GM21367 (cell line): ENCODE measurements at regions not wholly inside any gene's neighbourhood (a gene's known extent, or its start where the extent isn't known, plus 50 kb on each side); places are given as distances from the start of the nearest gene placed in this dataset.
"Not testable (repeated sequence)": the region's sequence is repeated elsewhere in the genome, so short reads cannot be mapped to it uniquely, and the experiment has no call there.

ENCODE experiments used
- ATAC-seq: cut with Tn5 transposase; IDR thresholded peaks from one replicate; pipeline ENCODE4 v1.9.1; 2021; ENCODE audit not compliant: unreplicated experiment

GRCh38 chr10:30703446-30703845 lies 73.9 kb upstream of the LYZL2 start:
- not testable (repeated sequence) for ATAC-seq

- ATAC-seq = no peak
These were observed 73.3 kb upstream of the LYZL2 start for GRCh38 chr10:30702860-30703259.

GRCh38 chr10:30701451-30702173 lies 72.1 kb upstream of the LYZL2 start:
- peak; percentile 52 for ATAC-seq

- no peak for ATAC-seq
These were observed 68.3 kb upstream of the LYZL2 start for GRCh38 chr10:30697806-30698205.

- not testable (repeated sequence) for ATAC-seq
These were observed 67.7 kb upstream of the LYZL2 start for GRCh38 chr10:30697221-30697620.

GRCh38 chr10:30696416-30697185 lies 67.0 kb upstream of the LYZL2 start:
- not testable (repeated sequence) for ATAC-seq

GRCh38 chr10:30695481-30696236 lies 66.1 kb upstream of the LYZL2 start:
- not testable (repeated sequence) for ATAC-seq

GRCh38 chr10:30694518-30695228 lies 65.1 kb upstream of the LYZL2 start:
- no peak for ATAC-seq

GRCh38 chr10:30691639-30692015 lies 62.1 kb upstream of the LYZL2 start:
- no peak for ATAC-seq

- ATAC-seq = not testable (repeated sequence)
These were observed 61.5 kb upstream of the LYZL2 start for GRCh38 chr10:30690948-30691638.

GRCh38 chr10:30688456-30688855 lies 58.9 kb upstream of the LYZL2 start:
- no peak for ATAC-seq

- ATAC-seq = peak; percentile 72
These were observed 58.2 kb upstream of the LYZL2 start for GRCh38 chr10:30687698-30688213.

GRCh38 chr10:30686708-30687107 lies 57.2 kb upstream of the LYZL2 start:
- no peak for ATAC-seq

GRCh38 chr10:30683496-30683895 lies 53.9 kb upstream of the LYZL2 start:
- no peak for ATAC-seq

- ATAC-seq = not testable (repeated sequence)
These were observed 53.0 kb upstream of the LYZL2 start for GRCh38 chr10:30682377-30683199.

- no peak for ATAC-seq
These were observed 51.4 kb upstream of the LYZL2 start for GRCh38 chr10:30680908-30681307.
